ENCODE measurements at regions not wholly inside any gene's neighbourhood (a gene's known extent, or its start where the extent isn't known, plus 50 kb on each side); places are given as distances from the start of the nearest gene placed in this dataset.

DNA sequence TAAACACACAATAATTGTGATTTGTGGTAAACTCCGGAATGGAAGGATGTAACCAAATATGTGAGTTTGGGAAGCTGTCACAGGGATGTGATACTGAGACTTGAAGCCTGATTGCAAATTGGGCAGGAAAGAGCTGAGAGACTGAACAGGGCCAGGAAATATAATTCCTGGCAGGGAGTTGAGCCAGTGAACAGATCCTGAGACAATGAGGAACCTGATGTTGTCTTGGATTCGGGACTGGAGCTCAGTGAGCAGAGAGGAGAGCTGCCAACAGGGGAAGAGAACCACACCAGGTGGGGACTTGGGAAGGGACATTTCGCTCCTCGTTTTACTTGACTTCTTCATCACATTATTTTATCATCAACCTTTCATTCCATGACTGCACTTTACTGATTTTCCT, 386.0 kb downstream of the TLL1 start:
- DNase-seq (ENCODE audit: low read depth): no peak
- H3K27me3 ChIP-seq (ENCODE audit: control insufficient read depth, insufficient read depth, low read length): no peaks in the 10 kb centered on the region
- FAIRE-seq: no peak
- H3K36me3 ChIP-seq (ENCODE audit: control insufficient read depth, insufficient read depth, low read length): no peaks in the 10 kb centered on the region
- no peak overlapping the region for H3K4me3 ChIP-seq (ENCODE audit: low read depth, low read length)
- TF ChIP-seq, protein P1, sequence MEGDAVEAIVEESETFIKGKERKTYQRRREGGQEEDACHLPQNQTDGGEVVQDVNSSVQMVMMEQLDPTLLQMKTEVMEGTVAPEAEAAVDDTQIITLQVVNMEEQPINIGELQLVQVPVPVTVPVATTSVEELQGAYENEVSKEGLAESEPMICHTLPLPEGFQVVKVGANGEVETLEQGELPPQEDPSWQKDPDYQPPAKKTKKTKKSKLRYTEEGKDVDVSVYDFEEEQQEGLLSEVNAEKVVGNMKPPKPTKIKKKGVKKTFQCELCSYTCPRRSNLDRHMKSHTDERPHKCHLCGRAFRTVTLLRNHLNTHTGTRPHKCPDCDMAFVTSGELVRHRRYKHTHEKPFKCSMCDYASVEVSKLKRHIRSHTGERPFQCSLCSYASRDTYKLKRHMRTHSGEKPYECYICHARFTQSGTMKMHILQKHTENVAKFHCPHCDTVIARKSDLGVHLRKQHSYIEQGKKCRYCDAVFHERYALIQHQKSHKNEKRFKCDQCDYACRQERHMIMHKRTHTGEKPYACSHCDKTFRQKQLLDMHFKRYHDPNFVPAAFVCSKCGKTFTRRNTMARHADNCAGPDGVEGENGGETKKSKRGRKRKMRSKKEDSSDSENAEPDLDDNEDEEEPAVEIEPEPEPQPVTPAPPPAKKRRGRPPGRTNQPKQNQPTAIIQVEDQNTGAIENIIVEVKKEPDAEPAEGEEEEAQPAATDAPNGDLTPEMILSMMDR (IDR thresholded peaks at IDR 0.05; ENCODE audit: insufficient read depth, low read length, severe bottlenecking): no peak

GRCh38 chr4:166274136-166274761, 401.2 kb downstream of the TLL1 start:
- Histone ChIP-seq H3K36me3 (ENCODE audit: control insufficient read depth, insufficient read depth, low read length) (no peaks in the 10 kb centered on the region), H3K4me3 (ENCODE audit: low read depth, low read length) (no peak overlapping the region), H3K27me3 (ENCODE audit: control insufficient read depth, insufficient read depth, low read length) (no peaks in the 10 kb centered on the region)
- no peak for DNase-seq (ENCODE audit: low read depth)
- no peak for FAIRE-seq
- TF ChIP-seq, protein P1 (IDR thresholded peaks at IDR 0.05; ENCODE audit: insufficient read depth, low read length, severe bottlenecking): no peak

GRCh38 chr4:166274775-166275174, 401.7 kb downstream of the TLL1 start:
- Histone ChIP-seq H3K36me3 (ENCODE audit: control insufficient read depth, insufficient read depth, low read length) (no peaks in the 10 kb centered on the region), H3K27me3 (ENCODE audit: control insufficient read depth, insufficient read depth, low read length) (no peaks in the 10 kb centered on the region), H3K4me3 (ENCODE audit: low read depth, low read length) (no peak overlapping the region)
- TF ChIP-seq, protein P1 (IDR thresholded peaks at IDR 0.05; ENCODE audit: insufficient read depth, low read length, severe bottlenecking): no peak
- DNase-seq (ENCODE audit: low read depth) (no peak), FAIRE-seq (no peak)

- H3K4me3 ChIP-seq (ENCODE audit: low read depth, low read length): no peak overlapping the region
- FAIRE-seq (no peak), DNase-seq (ENCODE audit: low read depth) (no peak)
- TF ChIP-seq, protein P1 (IDR thresholded peaks at IDR 0.05; ENCODE audit: insufficient read depth, low read length, severe bottlenecking): no peak
- H3K27me3 ChIP-seq (ENCODE audit: control insufficient read depth, insufficient read depth, low read length): no peaks in the 10 kb centered on the region
- H3K36me3 ChIP-seq (ENCODE audit: control insufficient read depth, insufficient read depth, low read length): no peaks in the 10 kb centered on the region
Observed at GRCh38 chr4:166277401-166277800, 404.4 kb downstream of the TLL1 start.

- Histone ChIP-seq H3K4me3 (ENCODE audit: low read depth, low read length) (no peak overlapping the region), H3K36me3 (ENCODE audit: control insufficient read depth, insufficient read depth, low read length) (no peaks in the 10 kb centered on the region), H3K27me3 (ENCODE audit: control insufficient read depth, insufficient read depth, low read length) (no peaks in the 10 kb centered on the region)
- TF ChIP-seq, protein P1 (IDR thresholded peaks at IDR 0.05; ENCODE audit: insufficient read depth, low read length, severe bottlenecking): no peak
- no peak for DNase-seq (ENCODE audit: low read depth)
- no peak for FAIRE-seq
Observed at GRCh38 chr4:166277853-166278252, 404.8 kb downstream of the TLL1 start.

GRCh38 chr4:166279261-166279660, 406.2 kb downstream of the TLL1 start:
- FAIRE-seq: no peak
- DNase-seq (ENCODE audit: low read depth): no peak
- H3K4me3 ChIP-seq (ENCODE audit: low read depth, low read length): no peak overlapping the region
- no peaks in the 10 kb centered on the region for H3K36me3 ChIP-seq (ENCODE audit: control insufficient read depth, insufficient read depth, low read length)
- no peaks in the 10 kb centered on the region for H3K27me3 ChIP-seq (ENCODE audit: control insufficient read depth, insufficient read depth, low read length)
- TF ChIP-seq, protein P1 (IDR thresholded peaks at IDR 0.05; ENCODE audit: insufficient read depth, low read length, severe bottlenecking): no peak
